ENCODE measurements at regions not wholly inside any gene's neighbourhood (a gene's known extent, or its start where the extent isn't known, plus 50 kb on each side); places are given as distances from the start of the nearest gene placed in this dataset.
"Not testable (repeated sequence)": the region's sequence is repeated elsewhere in the genome, so short reads cannot be mapped to it uniquely, and the experiment has no call there.

GRCh38 chr1:191804311-191804710, 354.0 kb upstream of the RGS18 start:
- no peak for DNase-seq

- DNase-seq = not testable (repeated sequence)
Observed at GRCh38 chr1:191813593-191813992, 344.7 kb upstream of the RGS18 start.

GRCh38 chr1:191818198-191818597, 340.1 kb upstream of the RGS18 start:
- DNase-seq = no peak

- DNase-seq = no peak
Observed at GRCh38 chr1:191831572-191831971, 326.7 kb upstream of the RGS18 start.

GRCh38 chr1:191839891-191840290, 318.4 kb upstream of the RGS18 start:
- DNase-seq = no peak

GRCh38 chr1:191851799-191852595, 306.3 kb upstream of the RGS18 start:
- no peak for DNase-seq

GRCh38 chr1:191852907-191853306, 305.4 kb upstream of the RGS18 start:
- DNase-seq = no peak

- no peak for DNase-seq
Observed at GRCh38 chr1:191857600-191857999, 300.7 kb upstream of the RGS18 start.

GRCh38 chr1:191865479-191865878, 292.8 kb upstream of the RGS18 start:
- no peak for DNase-seq

GRCh38 chr1:191866155-191866554, 292.1 kb upstream of the RGS18 start:
- DNase-seq = no peak

- DNase-seq = no peak
Observed at GRCh38 chr1:191869790-191870312, 288.4 kb upstream of the RGS18 start.

GRCh38 chr1:191870490-191870889, 287.8 kb upstream of the RGS18 start:
- DNase-seq = no peak

GRCh38 chr1:191875994-191876393, 282.3 kb upstream of the RGS18 start:
- DNase-seq = no peak

- DNase-seq = no peak
Observed at GRCh38 chr1:191876631-191877030, 281.6 kb upstream of the RGS18 start.

GRCh38 chr1:191882870-191883269, 275.4 kb upstream of the RGS18 start:
- no peak for DNase-seq

- no peak for DNase-seq
Observed at GRCh38 chr1:191886977-191887376, 271.3 kb upstream of the RGS18 start.

GRCh38 chr1:191888996-191889622, 269.2 kb upstream of the RGS18 start:
- DNase-seq = no peak

- no peak for DNase-seq
Observed at GRCh38 chr1:191889623-191890003, 268.6 kb upstream of the RGS18 start.

- DNase-seq = no peak
Observed at GRCh38 chr1:191890433-191891088, 267.7 kb upstream of the RGS18 start.

- DNase-seq = no peak
Observed at GRCh38 chr1:191892716-191893115, 265.5 kb upstream of the RGS18 start.

- DNase-seq = no peak
Observed at GRCh38 chr1:191895049-191895448, 263.2 kb upstream of the RGS18 start.

- no peak for DNase-seq
Observed at GRCh38 chr1:191895462-191896058, 262.7 kb upstream of the RGS18 start.

- DNase-seq = no peak
Observed at GRCh38 chr1:191897134-191897533, 261.1 kb upstream of the RGS18 start.
